Astrocyte of the cerebellum (primary cell): ENCODE measurements at regions not wholly inside any gene's neighbourhood (a gene's known extent, or its start where the extent isn't known, plus 50 kb on each side); places are given as distances from the start of the nearest gene placed in this dataset.

Experiments
- DNase-seq: peaks from one replicate; pipeline ENCODE4 v3.0.0-alpha.2; 2011; ENCODE audit warnings: low read depth
- H3K4me3 ChIP-seq: 2 replicates; pipeline ENCODE4 v1.5.1; 2011; ENCODE audit warnings: mild to moderate bottlenecking, low read depth, low read length, moderate library complexity
- CTCF ChIP-seq: IDR thresholded peaks from 2 replicates; pipeline ENCODE4 v1.5.1; 2012; ENCODE audit warnings: low read length, low read depth, moderate library complexity, mild to moderate bottlenecking; ENCODE audit errors: missing control alignments
- in situ Hi-C: cut with HindIII; loops from 2 replicates; pipeline ENCODE4 v1.10.0; 2017; ENCODE audit warnings: low sequenced_read_pairs

- no peak for TF ChIP-seq CTCF
- DNase-seq = no peak
- in situ Hi-C loops = no loop called here
Measured at GRCh38 chr10:28839600-28840007, 162.3 kb downstream of the BAMBI start.

GRCh38 chr10:28840202-28840601 is 162.9 kb downstream of the BAMBI start:
- no peak overlapping the region for H3K4me3 ChIP-seq
- TF ChIP-seq CTCF = no peak

More at GRCh38 chr10:28839600-28840007, 162.3 kb downstream of the BAMBI start:
- no peak overlapping the region for H3K4me3 ChIP-seq

GRCh38 chr10:28840971-28841370 is 163.7 kb downstream of the BAMBI start:
- in situ Hi-C loops = no loop called here
- TF ChIP-seq CTCF = no peak
- DNase-seq = no peak
- H3K4me3 ChIP-seq = no peak overlapping the region

More at GRCh38 chr10:28840202-28840601, 162.9 kb downstream of the BAMBI start:
- no peak for DNase-seq
- in situ Hi-C loops = no loop called here

GRCh38 chr10:28841625-28842024 is 164.3 kb downstream of the BAMBI start:
- in situ Hi-C loops = no loop called here
- no peak overlapping the region for H3K4me3 ChIP-seq
- TF ChIP-seq CTCF = no peak
- peak; percentile 19 for DNase-seq

GRCh38 chr10:28842321-28842720 is 165.0 kb downstream of the BAMBI start:
- in situ Hi-C loops = no loop called here
- H3K4me3 ChIP-seq = no peak overlapping the region
- DNase-seq = peak; percentile 16
- TF ChIP-seq CTCF = no peak

- H3K4me3 ChIP-seq = no peak overlapping the region
- in situ Hi-C loops = no loop called here
- DNase-seq = no peak
- TF ChIP-seq CTCF = no peak
Measured at GRCh38 chr10:28845009-28845682, 167.8 kb downstream of the BAMBI start.
